Retinal pigment epithelial cell (primary cell): ENCODE measurements at regions not wholly inside any gene's neighbourhood (a gene's known extent, or its start where the extent isn't known, plus 50 kb on each side); places are given as distances from the start of the nearest gene placed in this dataset.
"Not testable (repeated sequence)": the region's sequence is repeated elsewhere in the genome, so short reads cannot be mapped to it uniquely, and the experiment has no call there.

ENCODE experiments used
- DNase-seq: peaks from one replicate; pipeline ENCODE4 v3.0.0-alpha.2; 2010; ENCODE audit warnings: low read depth
- H3K4me3 ChIP-seq: 2 replicates; pipeline ENCODE4 v1.5.1; 2011; ENCODE audit warnings: mild to moderate bottlenecking, low read length, control low read depth, moderate library complexity
- TF ChIP-seq, protein P1 (sequence below): conservative IDR thresholded peaks from 2 replicates; pipeline ENCODE4 v1.5.1; 2011; ENCODE audit warnings: low read depth, low read length, control low read depth, inconsistent platforms

DNA sequence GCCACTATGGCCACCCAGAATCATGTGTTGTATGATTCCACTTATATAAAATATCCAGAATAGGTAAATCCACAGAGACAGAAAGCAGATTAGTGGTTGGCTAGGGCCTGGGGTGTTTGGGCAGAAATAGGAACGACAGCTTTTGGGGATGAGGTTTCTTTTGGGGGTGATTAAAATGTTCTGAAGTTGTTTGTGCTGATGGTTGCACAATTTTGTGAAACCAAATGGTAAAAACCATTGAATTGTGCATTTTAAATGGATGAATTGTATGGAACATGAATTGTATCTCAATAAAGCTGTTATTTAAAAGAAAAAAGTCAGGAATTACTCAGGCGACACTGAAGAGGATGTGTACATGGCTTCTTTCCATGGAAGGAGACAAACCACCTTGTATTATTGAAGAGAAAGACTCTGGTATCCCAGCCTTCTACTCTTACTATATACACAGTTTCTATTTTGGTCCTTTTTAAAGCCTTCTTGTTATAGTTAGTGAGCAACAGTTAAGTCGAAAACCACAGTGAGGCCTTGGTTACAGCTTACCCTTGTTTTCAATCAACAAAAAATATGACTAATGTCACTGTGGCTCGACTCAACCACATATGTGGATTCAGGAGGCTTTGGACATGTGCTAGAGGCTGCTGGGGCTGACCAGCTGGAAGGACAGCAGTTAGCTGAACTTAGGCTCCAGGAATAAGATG, 57.1 kb upstream of the KMT2E start:
- peak; percentile 50 for DNase-seq
- TF ChIP-seq, protein P1, sequence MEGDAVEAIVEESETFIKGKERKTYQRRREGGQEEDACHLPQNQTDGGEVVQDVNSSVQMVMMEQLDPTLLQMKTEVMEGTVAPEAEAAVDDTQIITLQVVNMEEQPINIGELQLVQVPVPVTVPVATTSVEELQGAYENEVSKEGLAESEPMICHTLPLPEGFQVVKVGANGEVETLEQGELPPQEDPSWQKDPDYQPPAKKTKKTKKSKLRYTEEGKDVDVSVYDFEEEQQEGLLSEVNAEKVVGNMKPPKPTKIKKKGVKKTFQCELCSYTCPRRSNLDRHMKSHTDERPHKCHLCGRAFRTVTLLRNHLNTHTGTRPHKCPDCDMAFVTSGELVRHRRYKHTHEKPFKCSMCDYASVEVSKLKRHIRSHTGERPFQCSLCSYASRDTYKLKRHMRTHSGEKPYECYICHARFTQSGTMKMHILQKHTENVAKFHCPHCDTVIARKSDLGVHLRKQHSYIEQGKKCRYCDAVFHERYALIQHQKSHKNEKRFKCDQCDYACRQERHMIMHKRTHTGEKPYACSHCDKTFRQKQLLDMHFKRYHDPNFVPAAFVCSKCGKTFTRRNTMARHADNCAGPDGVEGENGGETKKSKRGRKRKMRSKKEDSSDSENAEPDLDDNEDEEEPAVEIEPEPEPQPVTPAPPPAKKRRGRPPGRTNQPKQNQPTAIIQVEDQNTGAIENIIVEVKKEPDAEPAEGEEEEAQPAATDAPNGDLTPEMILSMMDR: no peak
- H3K4me3 ChIP-seq: no peak overlapping the region

DNA sequence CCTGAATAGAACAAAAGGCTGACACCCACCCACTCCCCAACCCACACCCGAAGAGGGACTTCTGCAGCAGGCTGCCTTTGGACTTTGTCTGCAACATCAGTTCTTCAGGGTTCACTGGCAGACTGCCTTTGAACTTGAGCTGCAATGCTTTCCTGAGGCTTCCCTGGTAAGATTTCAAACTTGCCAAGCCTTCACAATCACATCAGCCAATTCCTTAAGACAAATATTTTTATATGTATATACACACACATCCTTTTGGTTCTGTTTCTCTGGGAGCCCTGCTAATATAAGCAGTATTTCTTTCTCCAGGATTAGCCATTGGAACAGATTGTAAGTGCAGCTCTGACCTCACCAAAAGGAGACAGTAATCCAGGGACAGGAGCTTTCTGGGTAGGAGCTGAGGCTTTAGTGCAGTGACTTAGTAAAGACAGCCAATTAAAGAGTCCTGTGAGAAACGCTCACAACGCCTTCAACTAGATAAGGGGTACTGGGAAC, 55.6 kb upstream of the KMT2E start:
- no peak for DNase-seq
- TF ChIP-seq, protein P1: no peak

DNA sequence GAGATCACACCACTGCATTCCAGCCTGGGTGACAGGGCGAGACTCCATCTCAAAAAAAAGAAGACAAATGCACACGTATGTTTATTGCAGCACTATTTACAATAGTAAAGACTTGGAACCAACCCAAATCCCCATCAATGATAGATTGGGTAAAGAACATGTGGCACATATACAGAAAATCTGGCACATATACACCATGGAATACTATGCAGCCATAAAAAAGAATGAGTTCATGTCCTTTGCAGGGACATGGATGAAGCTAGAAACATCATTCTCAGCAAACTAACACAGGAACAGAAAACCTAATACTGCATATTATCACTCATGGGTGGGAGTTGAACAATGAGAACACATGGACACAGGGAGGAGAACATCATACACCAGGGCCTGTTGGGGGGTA, 54.5 kb upstream of the KMT2E start:
- not testable (repeated sequence) for H3K4me3 ChIP-seq, DNase-seq

More for the DNA sequence above, 55.6 kb upstream of the KMT2E start:
- no peak overlapping the region for H3K4me3 ChIP-seq

DNA sequence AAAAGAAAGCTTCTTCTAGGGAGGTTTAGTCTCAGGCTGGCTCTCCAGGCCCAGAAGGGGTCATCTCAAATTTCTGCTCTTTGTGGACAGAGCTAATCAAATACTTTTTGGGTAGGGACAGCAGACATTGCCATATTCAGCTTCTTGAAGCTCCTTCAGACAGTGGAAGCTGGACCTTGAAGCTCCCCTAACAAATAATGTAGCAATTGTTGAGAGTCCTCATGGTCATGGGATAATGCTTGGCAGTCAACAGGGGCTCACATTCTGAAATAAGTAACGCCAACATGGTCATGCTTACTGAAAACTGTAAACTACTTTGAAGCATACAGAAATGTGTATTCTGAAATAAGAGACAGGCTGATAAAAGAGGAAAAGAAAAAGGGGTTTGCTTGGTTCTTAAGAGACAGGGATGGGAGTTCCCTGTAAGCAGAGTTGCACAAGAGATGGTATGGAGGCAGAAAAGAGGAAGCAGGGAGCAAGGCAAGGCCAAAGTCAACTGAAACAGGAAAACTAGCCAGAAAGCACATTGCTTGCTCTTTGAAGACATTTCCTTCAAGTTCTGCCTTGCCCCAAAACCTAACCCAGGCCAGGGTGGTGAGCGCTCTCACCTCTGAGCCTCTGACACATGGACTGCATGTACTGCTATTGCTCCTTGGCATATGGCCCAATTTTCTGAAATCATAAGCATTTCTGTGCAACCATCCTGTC, 53.1 kb upstream of the KMT2E start:
- no peak overlapping the region for H3K4me3 ChIP-seq
- TF ChIP-seq, protein P1: no peak
- DNase-seq: no peak

DNA sequence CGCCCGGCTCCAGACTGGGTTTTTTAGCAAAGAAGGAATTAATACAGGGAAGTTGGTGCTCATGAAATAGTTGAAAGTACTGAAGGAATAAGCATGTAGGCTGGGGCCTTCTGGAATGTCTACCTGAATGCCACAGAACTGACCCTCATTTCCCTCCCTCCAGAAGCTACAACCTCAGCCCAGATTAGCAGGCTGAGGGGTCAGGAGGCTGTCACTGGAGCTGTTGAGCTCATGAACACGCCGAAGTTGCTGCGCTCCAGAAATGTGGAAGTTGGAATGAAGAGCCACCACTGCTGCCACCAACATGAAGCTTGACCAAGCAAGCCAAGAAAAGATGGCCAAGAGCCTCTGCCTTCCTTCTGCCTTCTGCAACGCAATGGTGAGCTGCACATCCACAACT, 52.2 kb upstream of the KMT2E start:
- TF ChIP-seq, protein P1: no peak
- no peak overlapping the region for H3K4me3 ChIP-seq
- DNase-seq: no peak

DNA sequence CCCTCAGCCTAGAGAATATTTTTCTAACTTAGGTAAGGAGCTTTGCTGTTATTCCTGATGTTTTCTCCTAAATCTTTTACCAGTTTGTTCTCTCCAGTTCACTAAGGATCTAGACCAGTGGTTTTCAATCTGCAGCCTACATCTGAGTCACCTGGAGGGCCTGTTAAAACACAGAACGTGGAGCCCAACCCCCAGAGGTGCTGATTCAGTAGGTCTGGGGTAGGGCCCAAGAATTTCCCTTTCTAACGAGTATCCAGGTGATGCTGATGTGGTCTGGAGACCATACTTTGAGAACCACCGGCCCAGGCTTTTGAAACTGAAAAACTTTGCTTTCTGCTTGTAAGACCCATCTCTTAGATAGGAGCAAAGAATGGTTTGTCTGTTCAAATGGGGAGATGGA, 51.2 kb upstream of the KMT2E start:
- no peak overlapping the region for H3K4me3 ChIP-seq
- TF ChIP-seq, protein P1: no peak
- DNase-seq: no peak

DNA sequence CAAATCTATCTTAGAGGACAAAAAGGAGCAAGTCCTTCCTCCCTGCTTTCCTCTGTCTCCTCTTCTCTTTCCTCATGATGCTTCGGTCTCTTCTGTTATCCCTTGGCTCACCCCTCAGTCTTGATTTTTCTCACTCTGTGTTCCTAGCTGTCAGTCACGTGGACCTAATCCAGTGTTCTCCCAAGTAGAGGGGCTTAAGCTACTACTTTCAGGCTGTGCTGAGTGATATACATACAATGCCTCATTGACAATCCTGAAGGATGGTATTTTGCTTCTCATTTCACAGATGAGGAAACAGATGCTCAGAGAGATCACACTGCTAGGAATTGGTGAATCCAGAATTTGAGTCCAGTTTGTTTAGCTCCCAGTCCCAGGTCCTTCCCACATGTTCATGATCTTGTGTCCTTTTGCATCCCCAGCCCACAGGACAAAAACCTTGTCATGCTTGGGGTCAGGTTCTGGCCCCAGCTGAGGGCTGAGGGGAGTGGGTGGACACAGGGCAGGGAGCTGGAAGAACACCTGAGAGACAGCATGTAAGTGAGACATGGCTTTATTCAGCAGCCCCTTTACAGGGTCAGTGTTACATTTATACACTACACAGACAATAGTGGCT, 50.5 kb upstream of the KMT2E start:
- TF ChIP-seq, protein P1: no peak
- H3K4me3 ChIP-seq: no peak overlapping the region
- no peak for DNase-seq
